HepG2 (cell line): ENCODE measurements at regions not wholly inside any gene's neighbourhood (a gene's known extent, or its start where the extent isn't known, plus 50 kb on each side); places are given as distances from the start of the nearest gene placed in this dataset.

Source experiments
- AHDC1 ChIP-seq: sonication (generic); formaldehyde crosslinking; IDR thresholded peaks from 2 replicates; pipeline ENCODE4 v1.5.1; 2020; ENCODE audit warnings: mild to moderate bottlenecking, missing genetic modification reagents, borderline replicate concordance
- FOXK2 ChIP-seq: fragments of 450-650 bp; IDR thresholded peaks from 2 replicates; pipeline ENCODE4 v1.6.1; 2016
- FOXP4 ChIP-seq: sonication (generic); formaldehyde crosslinking; IDR thresholded peaks from 2 replicates; pipeline ENCODE4 v1.4.0; 2020; ENCODE audit warnings: missing genetic modification reagents
- HNRNPUL1 ChIP-seq: fragments of 200-400 bp; formaldehyde crosslinking; IDR thresholded peaks from 2 replicates; pipeline ENCODE4 v1.6.1; 2017; ENCODE audit warnings: low read depth, mild to moderate bottlenecking, low read length, moderate library complexity
- JARID2 ChIP-seq: sonication (generic); formaldehyde crosslinking; IDR thresholded peaks from 2 replicates; pipeline ENCODE4 v1.8.1; 2023; ENCODE audit warnings: missing genetic modification reagents, inconsistent platforms; ENCODE audit not compliant: insufficient replicate concordance
- POLR2A ChIP-seq, 2 experiments: IDR thresholded peaks; 2 replicates each; pipeline ENCODE4 v1.6.1; 2011; ENCODE audit warnings: low read depth in 2 of 2, low read length in 2 of 2, mild to moderate bottlenecking in 1 of 2, moderate library complexity in 1 of 2; ENCODE audit not compliant: insufficient read depth in 1 of 2
- ZNF263 ChIP-seq: sonication (generic); formaldehyde crosslinking; IDR thresholded peaks from 2 replicates; pipeline ENCODE4 v1.4.0; 2020; ENCODE audit warnings: missing genetic modification reagents
- TF ChIP-seq, protein P1 (sequence below): sonication (generic); formaldehyde crosslinking; IDR thresholded peaks from 2 replicates; pipeline ENCODE4 v1.4.0; 2020; ENCODE audit warnings: missing genetic modification reagents, mild to moderate bottlenecking, borderline replicate concordance
- TF ChIP-seq, protein P2 (sequence below): sonication (generic); formaldehyde crosslinking; IDR thresholded peaks from 2 replicates; pipeline ENCODE4 v1.5.0; 2020; ENCODE audit warnings: mild to moderate bottlenecking, missing genetic modification reagents, moderate library complexity

GRCh38 chr7:63042730-63043511 lies 955.7 kb upstream of the ZNF722 start:
- TF ChIP-seq FOXP4 (CRISPR knock-in tag): no peak
- TF ChIP-seq AHDC1 (CRISPR knock-in tag): no peak
- no peak for TF ChIP-seq HNRNPUL1
- TF ChIP-seq ZNF263 (CRISPR knock-in tag): no peak
- no peak for TF ChIP-seq POLR2A (IDR thresholded peaks at IDR 0.05; ENCODE audit: insufficient read depth in 1 of 2, low read depth in 2 of 2, low read length in 2 of 2)
- TF ChIP-seq JARID2 (CRISPR knock-in tag): no peak
- TF ChIP-seq, protein P1, sequence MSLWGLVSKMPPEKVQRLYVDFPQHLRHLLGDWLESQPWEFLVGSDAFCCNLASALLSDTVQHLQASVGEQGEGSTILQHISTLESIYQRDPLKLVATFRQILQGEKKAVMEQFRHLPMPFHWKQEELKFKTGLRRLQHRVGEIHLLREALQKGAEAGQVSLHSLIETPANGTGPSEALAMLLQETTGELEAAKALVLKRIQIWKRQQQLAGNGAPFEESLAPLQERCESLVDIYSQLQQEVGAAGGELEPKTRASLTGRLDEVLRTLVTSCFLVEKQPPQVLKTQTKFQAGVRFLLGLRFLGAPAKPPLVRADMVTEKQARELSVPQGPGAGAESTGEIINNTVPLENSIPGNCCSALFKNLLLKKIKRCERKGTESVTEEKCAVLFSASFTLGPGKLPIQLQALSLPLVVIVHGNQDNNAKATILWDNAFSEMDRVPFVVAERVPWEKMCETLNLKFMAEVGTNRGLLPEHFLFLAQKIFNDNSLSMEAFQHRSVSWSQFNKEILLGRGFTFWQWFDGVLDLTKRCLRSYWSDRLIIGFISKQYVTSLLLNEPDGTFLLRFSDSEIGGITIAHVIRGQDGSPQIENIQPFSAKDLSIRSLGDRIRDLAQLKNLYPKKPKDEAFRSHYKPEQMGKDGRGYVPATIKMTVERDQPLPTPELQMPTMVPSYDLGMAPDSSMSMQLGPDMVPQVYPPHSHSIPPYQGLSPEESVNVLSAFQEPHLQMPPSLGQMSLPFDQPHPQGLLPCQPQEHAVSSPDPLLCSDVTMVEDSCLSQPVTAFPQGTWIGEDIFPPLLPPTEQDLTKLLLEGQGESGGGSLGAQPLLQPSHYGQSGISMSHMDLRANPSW (CRISPR knock-in tag): no peak
- TF ChIP-seq, protein P2, sequence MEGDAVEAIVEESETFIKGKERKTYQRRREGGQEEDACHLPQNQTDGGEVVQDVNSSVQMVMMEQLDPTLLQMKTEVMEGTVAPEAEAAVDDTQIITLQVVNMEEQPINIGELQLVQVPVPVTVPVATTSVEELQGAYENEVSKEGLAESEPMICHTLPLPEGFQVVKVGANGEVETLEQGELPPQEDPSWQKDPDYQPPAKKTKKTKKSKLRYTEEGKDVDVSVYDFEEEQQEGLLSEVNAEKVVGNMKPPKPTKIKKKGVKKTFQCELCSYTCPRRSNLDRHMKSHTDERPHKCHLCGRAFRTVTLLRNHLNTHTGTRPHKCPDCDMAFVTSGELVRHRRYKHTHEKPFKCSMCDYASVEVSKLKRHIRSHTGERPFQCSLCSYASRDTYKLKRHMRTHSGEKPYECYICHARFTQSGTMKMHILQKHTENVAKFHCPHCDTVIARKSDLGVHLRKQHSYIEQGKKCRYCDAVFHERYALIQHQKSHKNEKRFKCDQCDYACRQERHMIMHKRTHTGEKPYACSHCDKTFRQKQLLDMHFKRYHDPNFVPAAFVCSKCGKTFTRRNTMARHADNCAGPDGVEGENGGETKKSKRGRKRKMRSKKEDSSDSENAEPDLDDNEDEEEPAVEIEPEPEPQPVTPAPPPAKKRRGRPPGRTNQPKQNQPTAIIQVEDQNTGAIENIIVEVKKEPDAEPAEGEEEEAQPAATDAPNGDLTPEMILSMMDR: no peak
- no peak for TF ChIP-seq FOXK2
